ENCODE measurements at regions not wholly inside any gene's neighbourhood (a gene's known extent, or its start where the extent isn't known, plus 50 kb on each side); places are given as distances from the start of the nearest gene placed in this dataset.

- no peak for TF ChIP-seq POLR2A (IDR thresholded peaks at IDR 0.05; ENCODE audit: low read length)
- TF ChIP-seq GATA1 (IDR thresholded peaks at IDR 0.05; ENCODE audit: low read depth, low read length) = no peak
These were observed 91.4 kb downstream of the RPL27A start for GRCh38 chr11:8773916-8774539.
